ENCODE measurements at regions not wholly inside any gene's neighbourhood (a gene's known extent, or its start where the extent isn't known, plus 50 kb on each side); places are given as distances from the start of the nearest gene placed in this dataset.

DNA sequence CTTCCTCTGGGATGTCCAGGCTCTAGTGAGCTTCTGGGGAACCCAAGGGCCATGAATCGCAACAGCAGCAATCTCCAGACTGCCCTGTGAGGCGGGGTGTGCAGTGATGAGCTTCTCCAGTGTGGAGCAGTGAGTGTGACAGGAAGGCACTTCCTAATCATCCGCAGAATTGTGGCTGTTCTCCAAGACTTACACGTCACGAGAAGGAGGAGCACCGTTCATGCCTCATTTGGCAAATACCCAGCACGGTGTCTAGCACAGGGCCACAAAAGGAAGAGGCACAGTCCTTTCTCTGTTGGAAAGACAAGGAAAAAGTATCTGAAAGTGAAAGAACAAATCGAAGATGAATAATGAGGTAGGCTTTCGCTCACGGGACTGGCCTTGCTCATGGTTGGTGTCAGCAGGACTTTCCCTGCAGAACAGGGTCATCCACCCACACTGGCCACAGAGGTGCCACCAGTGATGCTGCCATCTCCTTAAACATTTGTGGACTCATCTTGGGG is 125.1 kb upstream of the HAAO start:
- DNase-seq (ENCODE audit: low spot score), result no peak

DNA sequence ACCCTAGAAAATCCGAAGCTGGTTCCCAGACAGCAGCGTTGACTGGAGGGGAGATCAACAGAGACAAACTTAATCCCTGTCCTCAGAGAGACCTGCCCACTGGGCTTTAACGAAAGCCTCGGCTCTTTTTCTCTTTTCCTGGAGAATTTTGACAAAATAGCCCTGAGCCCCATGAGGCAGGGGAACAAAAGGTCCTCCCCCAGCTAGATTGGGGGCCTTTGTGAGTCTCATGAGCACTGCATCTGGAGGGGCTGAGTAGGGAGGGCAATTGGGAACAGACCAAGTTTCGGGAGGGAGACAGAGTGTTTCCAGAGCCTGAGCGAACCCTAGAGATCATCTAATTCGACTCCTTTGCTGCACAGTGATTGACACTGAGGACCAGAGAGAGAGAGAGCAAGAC is 123.9 kb upstream of the HAAO start:
- no peak for DNase-seq (ENCODE audit: low spot score)

DNA sequence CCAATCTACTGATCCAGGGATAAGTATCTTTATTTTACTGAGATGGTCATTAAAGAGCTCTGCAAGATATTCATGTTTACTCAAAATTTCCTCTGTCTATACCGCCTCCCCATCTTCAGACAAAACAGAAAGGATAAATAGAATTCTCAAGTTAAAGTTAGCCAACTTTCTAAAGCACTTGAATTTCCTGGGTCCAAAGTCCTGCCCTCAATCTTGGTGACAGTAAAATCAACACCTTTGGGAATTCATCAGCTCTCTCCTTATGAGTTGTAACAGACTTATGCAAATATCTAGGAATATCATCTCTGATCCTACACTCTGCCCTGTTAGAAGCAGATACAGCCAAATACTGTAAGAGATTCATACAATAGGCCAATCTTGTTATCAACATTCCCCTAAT is 122.5 kb upstream of the HAAO start:
- DNase-seq (ENCODE audit: low spot score), result no peak

DNA sequence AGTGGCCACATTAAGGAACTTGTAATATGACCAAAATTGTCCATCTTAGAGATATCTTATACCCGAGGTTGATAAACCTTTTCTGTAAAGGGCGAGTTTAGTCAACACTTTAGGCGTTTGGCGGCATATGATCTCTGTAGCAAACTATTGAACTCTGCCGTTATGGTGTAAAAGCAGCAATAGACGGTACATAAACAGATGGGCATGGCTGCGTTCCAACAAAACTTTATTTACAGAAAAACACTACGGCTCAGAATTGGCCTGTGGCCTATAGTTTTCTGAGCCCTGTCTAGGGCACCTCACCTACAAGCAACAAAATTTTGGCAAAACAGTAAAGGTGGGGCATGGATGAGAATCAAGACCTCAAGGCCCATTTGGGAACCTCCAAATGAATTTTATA is 121.9 kb upstream of the HAAO start:
- DNase-seq (ENCODE audit: low spot score), result no peak

DNA sequence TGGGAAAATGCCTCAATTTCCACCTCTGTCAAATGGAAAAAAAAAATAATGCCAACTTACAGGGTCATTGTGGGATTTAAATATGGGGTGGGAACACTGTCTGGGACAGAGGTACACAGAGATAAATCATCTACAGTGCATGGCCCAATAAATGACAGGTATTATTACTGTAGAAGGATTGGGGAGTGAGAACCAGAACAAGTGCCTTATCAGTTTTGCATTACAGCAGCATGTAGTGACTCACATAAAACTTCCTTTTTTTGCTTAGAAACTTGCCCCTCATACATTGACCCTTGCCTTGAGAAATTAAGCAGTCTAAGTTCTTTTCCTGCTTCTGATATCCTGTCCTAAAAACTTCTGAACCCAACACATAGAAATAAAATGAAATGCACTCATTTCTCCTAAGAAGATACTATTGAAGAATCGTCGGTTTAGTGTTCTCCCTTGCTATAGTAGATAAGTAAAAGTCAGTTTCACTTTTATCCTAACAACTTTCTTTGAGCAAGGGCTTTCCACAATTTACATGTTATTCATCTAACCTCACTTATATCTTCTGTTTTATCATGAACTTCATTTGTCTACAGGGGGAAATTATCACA is 121.0 kb upstream of the HAAO start:
- no peak for DNase-seq (ENCODE audit: low spot score)

DNA sequence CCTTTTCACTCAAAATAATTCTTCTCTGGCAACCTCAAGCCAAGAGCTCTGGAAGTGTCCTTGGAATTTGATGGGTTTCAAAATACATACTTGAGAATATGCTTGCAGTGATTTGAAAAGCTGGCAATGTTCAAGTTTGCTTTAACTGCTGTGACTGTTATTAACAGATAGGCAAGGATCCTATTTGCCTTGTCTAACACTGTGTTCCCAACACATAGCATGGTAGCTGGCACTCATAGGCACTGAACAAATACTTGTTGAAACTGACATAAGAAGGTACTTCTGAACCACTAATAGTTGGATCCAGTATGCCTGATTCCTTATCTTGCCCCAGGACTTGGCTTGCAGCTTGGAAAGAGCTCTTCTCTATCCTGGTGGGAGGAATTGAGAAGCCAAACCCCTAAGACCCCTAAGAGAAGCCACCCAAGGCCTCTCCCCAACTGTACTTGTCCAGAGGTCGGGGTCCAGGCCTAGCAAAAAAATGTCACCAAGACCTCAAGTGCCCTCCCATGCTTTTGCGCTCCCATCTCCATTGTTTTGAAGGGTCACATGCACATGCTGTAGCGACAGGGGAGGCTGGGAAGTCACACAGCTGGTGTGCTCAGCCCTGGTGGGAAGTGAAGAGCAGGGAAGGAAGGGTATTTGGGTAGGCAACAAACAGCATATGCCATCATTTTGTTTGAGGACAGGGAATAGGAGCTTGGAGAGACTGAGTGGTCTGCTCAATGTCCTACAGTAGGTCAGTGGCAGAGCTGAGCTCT is 118.4 kb upstream of the HAAO start:
- no peak for DNase-seq (ENCODE audit: low spot score)

DNA sequence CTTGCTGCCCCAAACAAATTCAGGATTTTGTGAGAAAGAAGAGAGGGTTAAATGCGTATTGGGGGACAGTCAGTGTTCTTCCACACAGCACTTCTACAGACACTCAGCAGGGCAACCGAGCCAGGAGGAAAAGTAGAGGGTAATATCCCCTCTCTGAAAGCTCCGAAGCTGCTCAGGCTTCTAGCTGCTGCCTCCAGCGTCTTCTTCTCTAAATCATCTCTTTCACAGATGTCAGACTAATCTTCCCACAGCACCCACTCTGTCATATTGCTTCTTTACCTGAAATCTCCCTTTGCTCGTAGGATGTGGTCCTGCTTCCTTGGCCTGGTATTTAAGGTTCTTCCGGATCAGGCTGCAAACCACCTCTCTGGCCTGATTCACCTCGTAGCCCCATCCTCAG is 117.6 kb upstream of the HAAO start:
- no peak for DNase-seq (ENCODE audit: low spot score)

DNA sequence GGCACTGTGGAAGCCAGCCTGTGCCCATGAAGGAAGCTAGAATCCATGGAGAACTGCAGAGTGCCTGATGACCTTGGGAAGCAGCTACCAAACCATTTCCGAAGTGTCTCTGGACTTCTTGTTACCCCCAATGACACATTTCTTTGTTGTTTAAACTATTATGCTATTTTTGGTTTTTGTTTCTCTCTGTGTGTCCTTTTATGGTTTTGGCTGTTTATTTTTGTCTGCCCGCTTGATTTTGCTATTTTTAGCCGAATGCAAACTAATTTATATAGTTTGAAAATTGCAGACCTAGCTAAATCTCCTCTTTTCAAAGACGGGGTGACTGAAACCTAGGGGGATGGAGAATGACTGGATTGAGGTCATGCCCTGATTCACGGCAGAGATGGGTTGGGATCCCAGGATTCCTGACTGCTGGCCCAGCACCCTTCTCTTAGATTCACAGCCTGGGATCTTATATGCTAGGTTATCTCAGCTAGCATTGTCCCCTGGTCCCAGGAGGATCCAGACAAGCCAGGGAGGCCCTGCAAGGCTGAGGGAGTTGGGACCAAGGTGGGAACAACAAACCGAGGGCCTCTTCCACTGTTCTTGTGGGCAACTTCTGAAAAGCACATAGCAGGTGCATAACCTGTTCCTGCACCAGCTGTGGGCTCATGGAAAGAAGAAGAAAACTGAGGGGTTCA is 116.3 kb upstream of the HAAO start:
- DNase-seq (ENCODE audit: low spot score), result no peak

DNA sequence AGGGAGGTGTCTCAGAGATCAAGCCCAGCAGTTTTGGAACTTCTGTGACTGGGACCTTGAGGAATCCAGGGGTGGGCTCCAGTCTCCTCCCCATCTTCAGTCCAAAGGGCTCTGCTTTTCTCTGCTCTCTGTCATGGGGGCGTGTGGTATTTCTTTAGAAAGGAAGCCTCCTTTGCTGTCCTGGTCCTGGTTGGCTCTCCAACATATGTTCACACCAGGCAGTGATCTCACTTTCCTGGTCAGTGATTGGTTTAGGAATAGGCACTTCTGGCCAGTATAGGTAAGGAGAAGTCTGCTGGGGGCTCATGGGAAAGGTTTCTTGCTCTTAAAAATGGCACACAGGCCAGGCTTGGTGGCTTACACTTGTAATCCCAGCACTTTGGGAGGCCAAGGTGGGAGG is 115.5 kb upstream of the HAAO start:
- no peak for DNase-seq (ENCODE audit: low spot score)

DNA sequence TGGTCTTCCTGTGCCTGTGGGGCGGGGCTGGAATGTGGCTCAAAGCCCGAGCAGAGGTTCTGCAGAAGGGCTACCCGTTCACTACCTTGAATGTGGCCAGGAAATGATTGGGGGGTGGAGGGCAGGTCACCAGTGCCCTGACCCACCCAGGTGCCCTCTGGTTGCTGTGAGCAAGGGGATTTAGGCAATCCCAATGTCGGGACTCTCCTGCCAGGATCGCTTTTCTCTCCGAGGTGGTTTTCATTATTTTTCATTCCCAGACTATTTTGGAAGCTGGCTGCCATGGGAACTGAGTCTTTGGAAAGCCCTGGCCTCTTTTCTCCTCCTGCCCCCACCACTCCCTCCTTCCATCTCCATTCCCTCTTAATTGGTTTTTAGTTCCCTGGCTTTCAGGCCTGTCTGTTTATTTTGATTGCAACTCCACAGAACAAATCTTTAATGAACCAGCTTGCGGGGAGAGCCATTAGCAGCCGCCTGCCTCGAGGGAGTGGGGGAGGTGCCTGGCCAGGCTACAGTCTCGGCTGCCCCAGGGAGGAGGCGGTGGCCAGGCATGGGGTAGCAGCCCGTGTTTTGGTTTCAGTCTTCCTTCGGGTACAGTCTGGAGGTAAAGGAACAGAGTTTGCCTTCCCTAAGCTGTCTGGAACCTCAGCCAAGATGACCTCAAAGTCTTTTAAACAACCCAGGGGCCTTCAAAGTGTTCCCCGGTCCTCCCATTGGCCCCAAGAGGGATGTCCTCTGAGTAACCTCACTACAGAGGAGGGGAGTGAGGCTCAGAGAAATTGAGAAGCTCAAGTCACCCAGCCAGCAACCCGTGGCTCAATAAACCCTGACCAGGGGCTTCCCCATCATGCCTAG is 114.4 kb upstream of the HAAO start:
- DNase-seq (ENCODE audit: low spot score), result no peak

DNA sequence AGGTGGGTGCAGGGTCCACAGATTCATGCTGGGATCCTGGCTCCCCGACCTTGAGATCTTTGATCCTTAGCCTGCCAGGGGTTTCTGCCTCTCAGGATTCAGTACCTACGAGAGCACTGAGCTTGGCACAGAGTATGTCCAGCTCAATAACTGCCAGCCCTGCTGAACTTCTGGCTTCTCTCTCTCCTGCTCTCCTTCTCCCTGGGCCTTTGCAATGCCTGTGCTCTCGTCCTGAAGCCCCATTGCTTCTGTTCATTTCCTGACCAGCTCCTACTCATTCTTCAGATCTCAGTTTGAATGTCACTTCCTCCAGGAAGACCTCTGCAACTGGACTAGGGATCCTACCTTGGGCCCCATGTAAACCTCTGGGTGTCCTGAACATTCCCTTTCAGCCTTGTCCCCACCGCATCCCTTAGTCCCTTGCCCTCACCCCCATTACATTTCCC is 113.8 kb upstream of the HAAO start:
- DNase-seq (ENCODE audit: low spot score), result no peak

DNA sequence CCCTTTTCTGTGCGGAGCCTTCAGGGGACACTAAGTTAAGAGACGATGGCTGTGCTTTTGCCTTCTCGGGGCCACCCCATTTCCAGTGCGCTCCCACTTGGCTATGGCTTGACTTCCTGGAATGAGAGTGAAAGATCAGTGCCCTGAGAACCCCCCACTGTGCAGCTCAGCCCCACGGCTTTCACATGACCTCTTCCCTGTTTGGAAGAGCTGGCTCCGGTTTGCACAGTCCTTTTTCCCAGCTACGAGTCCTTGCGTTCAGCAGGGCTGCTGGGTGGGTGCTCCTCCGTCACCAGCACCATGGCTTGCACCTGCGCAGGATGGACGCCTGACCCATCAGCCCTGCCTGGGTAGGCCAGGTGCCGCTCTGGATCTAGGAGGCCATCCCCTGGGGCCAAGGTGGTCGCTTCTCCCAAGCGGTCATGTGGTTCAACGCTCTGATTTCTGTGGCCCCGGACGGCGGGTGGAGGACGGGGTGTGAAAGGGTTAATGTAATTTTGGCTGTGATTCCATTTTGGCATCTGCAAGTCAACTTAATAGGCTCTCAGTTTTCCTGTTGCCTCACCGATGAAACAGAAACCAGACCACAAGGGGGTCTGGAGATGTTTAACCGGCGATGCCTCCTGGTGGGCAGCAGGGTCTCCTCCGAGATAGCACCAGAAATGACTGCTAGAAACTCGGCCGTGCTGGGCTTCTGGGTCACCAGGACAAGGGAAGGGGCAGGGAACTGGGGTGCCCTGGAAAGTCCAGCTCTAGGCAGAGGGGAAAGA is 113.1 kb upstream of the HAAO start:
- DNase-seq (ENCODE audit: low spot score), result no peak

DNA sequence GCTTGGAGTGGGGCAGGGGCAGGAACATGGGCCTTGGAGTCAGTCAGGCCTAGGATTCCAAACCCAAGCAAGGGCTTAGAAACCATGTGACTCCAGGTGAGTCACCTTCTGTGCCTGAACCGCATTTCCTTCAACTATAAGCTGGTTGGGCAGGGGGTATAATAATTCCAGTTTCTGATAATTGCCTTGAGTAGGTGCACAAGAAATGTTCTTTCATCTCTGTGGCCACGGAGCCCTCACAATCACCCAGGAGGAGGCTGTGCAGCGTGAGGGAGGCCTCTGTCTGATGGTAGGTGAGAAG is 112.1 kb upstream of the HAAO start:
- no peak for DNase-seq (ENCODE audit: low spot score)

DNA sequence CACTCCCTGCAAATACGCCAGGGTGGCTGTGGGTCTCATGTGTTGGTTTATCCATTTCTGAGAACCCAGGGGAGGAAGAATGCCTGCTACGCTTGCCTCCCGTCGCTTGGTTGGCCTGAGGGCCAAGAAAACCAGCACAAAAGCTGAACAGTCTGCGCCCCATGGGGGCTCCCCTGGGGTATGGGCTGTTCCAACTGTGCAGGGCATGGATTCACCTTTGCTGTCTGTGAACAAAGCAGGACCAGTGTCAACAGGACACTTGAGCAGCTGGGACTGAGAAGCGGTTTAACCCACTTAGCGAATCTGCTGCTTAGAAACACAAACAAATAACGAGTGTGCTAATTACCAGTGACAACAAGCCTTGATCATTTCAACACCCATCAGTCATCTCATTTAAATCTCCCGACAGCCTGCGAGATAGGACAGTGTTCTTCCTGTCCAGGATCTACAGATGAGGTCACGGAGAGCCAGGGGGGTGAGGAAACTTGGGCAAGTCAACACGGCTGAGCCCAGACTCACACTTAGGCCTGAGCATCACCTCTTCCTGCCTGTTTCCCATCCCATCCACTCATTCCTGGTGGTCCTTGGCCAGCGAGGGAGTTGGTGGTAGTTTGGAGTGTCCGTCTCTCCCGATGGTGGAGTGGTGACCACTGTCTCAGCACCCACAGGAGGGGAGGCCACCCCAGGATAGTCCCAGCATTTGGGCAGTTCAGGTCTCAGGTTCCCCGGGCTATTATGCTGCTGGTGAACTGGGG is 111.6 kb upstream of the HAAO start:
- DNase-seq (ENCODE audit: low spot score), result no peak

DNA sequence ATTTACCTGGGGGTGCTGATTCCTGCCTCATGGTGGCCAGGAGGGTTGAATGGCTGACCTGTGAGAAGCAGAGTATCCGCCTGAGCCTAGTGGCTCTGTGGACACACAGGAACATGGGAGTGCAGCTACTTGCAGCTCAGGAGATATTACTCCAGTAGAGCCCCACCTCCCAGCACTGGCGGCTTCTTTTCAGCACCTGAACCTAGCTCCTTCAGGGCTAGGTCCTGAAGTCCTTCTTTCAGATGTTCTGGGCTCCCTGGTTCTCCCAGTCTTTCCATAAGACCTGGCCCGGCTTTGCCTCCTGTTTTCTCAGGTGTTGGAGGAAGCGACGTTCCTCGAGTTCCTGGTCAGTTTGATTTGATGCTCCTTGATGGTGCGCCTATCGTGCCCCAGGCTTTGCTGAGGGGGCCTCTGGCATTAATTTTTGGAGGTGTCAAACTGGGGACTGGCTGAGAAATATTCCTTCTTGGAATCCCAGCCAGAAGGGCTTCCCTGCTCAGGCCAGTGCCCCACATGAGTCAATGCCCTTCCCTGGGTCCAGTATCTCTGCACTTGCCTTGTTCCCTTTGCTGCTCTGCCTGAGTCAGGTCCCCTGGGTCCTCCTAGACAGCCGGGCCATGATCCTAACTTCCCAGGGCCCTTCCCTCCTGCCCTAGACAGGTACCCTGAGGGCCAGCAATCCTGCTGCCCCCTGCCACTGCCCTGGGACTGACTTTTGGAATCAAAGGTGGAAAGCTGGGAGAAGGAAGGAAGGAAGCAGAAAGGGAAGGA is 110.7 kb upstream of the HAAO start:
- no peak for DNase-seq (ENCODE audit: low spot score)

DNA sequence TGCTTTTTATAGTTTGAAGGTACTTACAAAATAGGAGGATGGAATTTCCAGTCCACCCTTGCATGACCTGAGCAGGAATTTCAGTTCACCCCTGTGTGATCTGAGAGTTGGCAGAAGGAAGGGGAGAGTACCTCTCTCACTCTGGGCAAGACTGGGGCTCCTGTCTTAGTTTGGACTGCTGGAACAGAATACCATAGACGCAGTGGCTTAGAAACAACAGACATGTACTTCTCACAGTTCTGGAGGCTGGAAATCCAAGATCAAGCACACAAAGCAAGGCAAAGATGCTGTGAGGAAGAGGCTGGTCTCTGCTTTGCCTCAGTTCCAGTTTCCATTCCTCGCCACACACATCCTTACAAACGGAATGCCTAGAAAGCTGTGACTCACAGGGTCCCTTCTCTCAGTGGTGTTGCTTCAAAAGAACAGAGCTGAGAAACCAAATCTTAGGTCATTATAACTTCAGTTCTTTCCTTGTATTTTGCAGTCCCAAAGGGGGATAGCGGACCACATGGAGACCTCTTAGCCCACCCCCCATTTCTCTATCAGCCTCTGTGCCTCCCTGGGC is 108.8 kb upstream of the HAAO start:
- DNase-seq (ENCODE audit: low spot score), result no peak

DNA sequence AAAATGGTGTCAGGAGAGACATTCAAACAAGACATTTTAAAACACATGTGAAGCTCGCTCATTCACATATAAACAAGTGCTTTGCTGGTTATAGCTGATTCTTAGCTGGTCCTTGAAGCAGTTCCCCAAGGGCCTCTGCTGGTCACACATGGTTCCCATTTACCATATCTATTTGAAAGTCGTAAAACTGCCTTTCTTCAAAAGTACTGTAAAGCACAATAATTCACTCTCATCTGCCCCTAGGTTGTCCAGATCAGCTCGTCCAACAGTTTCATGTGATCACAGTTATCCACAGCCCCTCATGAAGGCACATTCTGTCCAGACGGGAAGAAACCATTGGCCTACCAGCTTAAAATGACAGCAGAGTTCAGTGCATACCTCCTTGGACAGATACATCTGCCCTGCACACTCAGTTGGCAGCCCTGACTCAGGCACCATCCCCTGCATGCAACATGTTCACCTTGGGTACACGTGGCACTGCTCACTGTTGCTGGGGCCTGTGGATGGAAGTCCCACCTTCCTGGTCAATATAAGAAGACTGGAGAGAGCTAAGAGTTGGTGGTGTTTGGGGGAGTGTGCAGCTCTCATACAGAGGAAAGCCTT is 108.0 kb upstream of the HAAO start:
- no peak for DNase-seq (ENCODE audit: low spot score)

DNA sequence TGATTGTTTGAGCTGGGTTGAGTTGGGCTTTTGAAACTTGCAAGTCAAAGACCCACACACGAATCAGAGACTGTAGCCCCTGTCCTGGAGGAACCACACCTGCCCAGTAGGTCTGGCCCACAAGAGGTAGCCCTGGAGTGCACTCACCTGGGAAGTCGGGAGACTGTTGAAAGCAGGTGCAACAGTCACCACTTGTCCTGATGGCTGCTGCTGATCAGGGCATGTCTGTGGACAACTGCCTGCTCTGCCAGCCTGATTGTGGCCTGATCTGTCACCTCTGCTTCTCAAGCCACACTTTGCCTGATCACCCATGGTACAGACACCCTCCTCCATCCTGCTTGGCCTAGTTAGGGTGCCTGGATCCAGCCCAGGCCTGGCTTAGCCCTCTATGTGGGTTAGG is 105.0 kb upstream of the HAAO start:
- no peak for DNase-seq (ENCODE audit: low spot score)

DNA sequence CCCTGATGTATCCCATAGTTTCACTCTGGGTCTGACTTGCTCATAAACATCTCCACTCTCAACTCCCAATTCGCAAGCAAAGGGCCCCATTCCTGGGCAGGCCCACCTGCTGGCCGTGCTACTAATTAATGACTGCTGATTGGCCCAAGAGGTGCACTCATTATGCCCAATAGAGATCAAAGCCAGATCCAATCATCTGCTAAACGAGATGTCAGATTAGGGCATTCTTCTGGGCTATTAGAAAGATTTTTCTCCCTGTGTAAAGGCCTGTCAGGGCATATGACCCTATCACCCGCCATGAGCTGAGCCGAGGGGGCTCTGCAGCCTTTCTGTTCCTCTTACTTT is 103.4 kb upstream of the HAAO start:
- DNase-seq (ENCODE audit: low spot score), result no peak
